Psoas muscle (tissue), 7 donors: ENCODE measurements at regions not wholly inside any gene's neighbourhood (a gene's known extent, or its start where the extent isn't known, plus 50 kb on each side); places are given as distances from the start of the nearest gene placed in this dataset.

Experiments
- ATAC-seq, 4 donors: fragments of 200-7000 bp; cut with Tn5 transposase; one replicate each; pipeline ENCODE4 v1.9.1; 2020; ENCODE audit warnings: moderate library complexity in 3 of 4, mild to moderate bottlenecking in 2 of 4
- DNase-seq, 2 donors: peaks; one replicate each; pipeline ENCODE4 v3.0.0-alpha.2; 2020
- H3K27ac ChIP-seq: fragments of 200-600 bp; one replicate; pipeline ENCODE4 v1.8.0; 2022
- H3K27me3 ChIP-seq, 3 donors: fragments of 200-600 bp in 1 of 3; one replicate each; pipeline versions ENCODE4 v1.6.1 to v1.8.0; 2013 to 2022; ENCODE audit warnings: low read length in 2 of 3, mild to moderate bottlenecking in 2 of 3, moderate library complexity in 1 of 3; ENCODE audit not compliant: insufficient read depth in 3 of 3
- H3K36me3 ChIP-seq, 2 donors: fragments of 200-600 bp in 1 of 2; one replicate each; pipeline versions ENCODE4 v1.6.1 to v1.8.0; 2013 to 2022; ENCODE audit warnings: low read depth in 1 of 2, mild to moderate bottlenecking in 1 of 2, moderate library complexity in 1 of 2; ENCODE audit not compliant: insufficient read depth in 1 of 2
- H3K4me1 ChIP-seq: fragments of 200-600 bp; one replicate; pipeline ENCODE4 v1.8.0; 2022
- H3K4me3 ChIP-seq: fragments of 200-600 bp; one replicate; pipeline ENCODE4 v1.8.0; 2022; ENCODE audit warnings: mild to moderate bottlenecking
- H3K9me3 ChIP-seq: fragments of 200-600 bp; one replicate; pipeline ENCODE4 v1.8.0; 2022
- CTCF ChIP-seq: fragments of 200-600 bp; IDR thresholded peaks from one replicate; pipeline ENCODE4 v1.8.0; 2022; ENCODE audit warnings: antibody characterized with exemption
- WGBS, 3 donors: extraction: QIAGEN DNeasy Blood & Tissue Kit; methylation state at CpG; one replicate each; pipeline versions ENCODE4 v1.1.6 to v1.1.7; 2013; 5-methylcytosine and 5-hydroxymethylcytosine counted together
- intact Hi-C, 2 donors: fragments of 100-400 bp; cut with DNase I; formaldehyde crosslinking; loops; one replicate each; pipeline versions ENCODE4 v1.11.0 to v1.14.2; 2022
- donor health status: healthy with polysubstance abuse.
- donor health status: DM: no; HTN: no; CAD: no; lungs with moderate emphysema.
- donor health status: Bipolar disorder and iron deficiency.
- donor health status: healthy.
- donor health status: DM: yes; HTN: yes; CAD: no.
- donor health status: DM: no; HTN: no; CAD: no.
- donor health status: DM: yes; HTN: yes; CAD: no.

DNA sequence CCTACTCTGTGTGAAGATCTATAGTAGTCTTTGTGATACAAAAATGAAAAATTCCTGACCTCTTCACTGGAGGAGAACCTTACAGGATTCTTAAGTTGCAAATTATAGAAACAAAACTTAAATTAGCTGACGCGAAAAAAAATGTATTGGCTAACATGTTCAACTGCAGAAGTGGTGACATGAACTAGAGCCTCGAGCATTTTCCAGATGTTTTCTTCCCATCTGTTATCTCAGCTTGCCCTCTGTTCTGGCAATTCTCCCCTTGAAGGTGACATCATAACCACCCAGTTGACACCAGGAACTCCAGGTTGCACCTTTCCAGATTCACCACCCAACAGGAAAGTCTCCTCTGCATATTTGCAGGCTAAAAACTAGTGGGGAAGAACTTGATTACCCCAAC lies 222.4 kb downstream of the KDR start:
- TF ChIP-seq CTCF, result no peak

DNA sequence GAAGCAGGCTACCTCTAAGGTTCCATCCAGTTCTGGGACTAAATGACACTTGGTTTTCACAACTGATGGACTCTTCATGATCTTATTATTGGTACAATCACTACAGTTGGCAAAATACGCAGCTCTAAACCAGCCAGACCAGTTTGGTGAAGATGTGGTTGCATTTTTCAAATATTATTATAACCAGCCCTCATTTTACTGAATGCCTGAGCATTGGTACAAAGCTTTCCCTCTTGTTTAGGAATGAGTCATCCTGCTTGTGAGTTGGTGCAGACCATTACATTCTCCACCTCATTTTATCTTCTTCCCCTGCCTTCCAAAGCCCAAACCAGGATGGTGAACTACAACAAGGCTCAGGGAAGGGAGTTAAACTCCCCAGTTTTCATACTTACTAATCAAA lies 223.1 kb downstream of the KDR start:
- H3K9me3 ChIP-seq, result no peaks in the 10 kb centered on the region
- no peak overlapping the region for H3K27ac ChIP-seq
- no peaks in the 10 kb centered on the region for H3K4me1 ChIP-seq
- H3K36me3 ChIP-seq, result no peaks in the 10 kb centered on the region
- WGBS, 3 donors, result 66 to 92% (median 80%) methylated on average over 1 of the region's 1 CpG
- intact Hi-C loops, result no loop called here
- no peak for DNase-seq
- no peaks in the 10 kb centered on the region for H3K27me3 ChIP-seq
- TF ChIP-seq CTCF, result no peak
- no peak overlapping the region for H3K4me3 ChIP-seq
- no peak for ATAC-seq

More for the DNA sequence above, 222.4 kb downstream of the KDR start:
- no peak overlapping the region for H3K4me3 ChIP-seq
- H3K36me3 ChIP-seq, result no peaks in the 10 kb centered on the region
- WGBS, 3 donors, result 36 to 46% (median 40%) methylated on average over 3 of the region's 3 CpGs
- H3K27ac ChIP-seq, result no peak overlapping the region
- DNase-seq (no peak), ATAC-seq (no peak)
- peaks cover 6% of the 10 kb centered on the region for H3K9me3 ChIP-seq
- intact Hi-C loops, result no loop called here
- H3K4me1 ChIP-seq, result no peaks in the 10 kb centered on the region
- H3K27me3 ChIP-seq, result no peaks in the 10 kb centered on the region

- DNase-seq (no peak), ATAC-seq (no peak)
- TF ChIP-seq CTCF, result no peak
- H3K36me3 ChIP-seq, result no peaks in the 10 kb centered on the region
- intact Hi-C loops, result no loop called here
- no peaks in the 10 kb centered on the region for H3K9me3 ChIP-seq
- H3K4me3 ChIP-seq, result no peak overlapping the region
- WGBS, 3 donors, result 95 to 100% (median 96%) methylated on average over 1 of the region's 1 CpG
- H3K27ac ChIP-seq, result no peak overlapping the region
- H3K4me1 ChIP-seq, result no peaks in the 10 kb centered on the region
- no peaks in the 10 kb centered on the region for H3K27me3 ChIP-seq
Measured at GRCh38 chr4:54901202-54901601, 224.2 kb downstream of the KDR start.

DNA sequence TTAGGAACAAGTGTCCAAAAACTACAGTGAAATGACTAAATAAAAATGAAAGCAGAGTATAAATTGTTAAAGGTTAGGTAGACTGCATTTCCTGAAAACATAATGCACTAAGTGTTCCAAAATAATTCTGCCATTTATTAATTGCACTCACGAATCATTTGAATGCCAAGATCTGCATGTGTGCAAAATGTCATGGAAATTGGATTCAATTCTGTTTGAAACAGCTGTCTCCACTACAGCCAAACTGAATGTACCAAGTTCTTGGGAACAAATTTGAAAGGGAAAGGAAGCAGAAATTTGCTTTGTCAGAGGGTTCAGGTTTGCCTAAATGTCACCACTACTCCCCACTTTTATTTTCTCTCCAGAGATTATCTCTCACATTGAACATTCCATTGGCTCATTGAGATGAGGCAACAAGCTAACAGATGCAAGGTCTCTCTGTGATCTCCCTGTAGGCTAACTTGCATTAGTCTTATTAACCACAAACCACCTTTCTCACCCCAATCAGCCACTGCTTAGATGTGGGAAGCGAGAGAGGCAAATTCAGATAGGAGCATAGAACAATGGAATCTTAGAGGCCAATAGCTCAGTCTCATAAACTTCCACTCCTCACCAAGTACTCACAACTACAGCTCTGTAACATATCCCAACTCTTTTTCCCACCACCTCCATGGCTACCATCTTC lies 226.6 kb downstream of the KDR start:
- Histone ChIP-seq H3K36me3 (no peaks in the 10 kb centered on the region), H3K27me3 (no peaks in the 10 kb centered on the region), H3K27ac (no peak overlapping the region), H3K4me1 (no peaks in the 10 kb centered on the region), H3K9me3 (no peaks in the 10 kb centered on the region), H3K4me3 (no peak overlapping the region)
- 11 to 31% (median 25%) methylated on average over 2 of the region's 2 CpGs for WGBS, 3 donors
- DNase-seq (no peak), ATAC-seq (no peak)
- intact Hi-C loops, result no loop called here
- TF ChIP-seq CTCF, result no peak

DNA sequence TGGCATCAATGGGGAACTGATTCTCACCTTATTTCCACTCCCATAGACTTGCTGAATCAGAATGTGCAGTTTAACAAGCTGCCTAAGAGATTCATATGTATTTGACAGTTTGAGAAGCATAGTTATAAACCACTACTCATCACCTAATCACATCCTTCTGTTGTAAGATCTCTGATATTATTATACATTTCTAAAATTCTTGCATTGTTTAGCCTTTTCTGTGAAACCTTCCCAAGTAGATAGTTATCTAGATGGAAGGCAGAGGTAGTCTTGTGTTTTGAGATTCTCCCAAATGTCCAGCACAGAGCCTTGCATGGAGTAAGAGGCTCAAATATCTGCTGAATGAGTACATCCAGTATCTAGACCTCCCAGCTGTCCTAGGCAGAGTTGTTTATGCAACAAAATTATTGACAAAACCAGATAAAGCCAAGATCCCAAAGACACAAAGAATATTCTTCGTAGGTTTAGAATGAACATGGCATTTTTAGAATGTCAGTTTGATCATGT lies 227.3 kb downstream of the KDR start:
- intact Hi-C loops, result no loop called here
- no peak overlapping the region for H3K27ac ChIP-seq
- H3K27me3 ChIP-seq, result no peaks in the 10 kb centered on the region
- ATAC-seq (no peak), DNase-seq (no peak)
- H3K9me3 ChIP-seq, result no peaks in the 10 kb centered on the region
- WGBS, 3 donors, result 29 to 42% (median 30%) methylated on average over 1 of the region's 1 CpG
- H3K36me3 ChIP-seq, result no peaks in the 10 kb centered on the region
- H3K4me3 ChIP-seq, result no peak overlapping the region
- no peak for TF ChIP-seq CTCF
- no peaks in the 10 kb centered on the region for H3K4me1 ChIP-seq
